WERI-Rb-1 (cell line): ENCODE measurements at regions not wholly inside any gene's neighbourhood (a gene's known extent, or its start where the extent isn't known, plus 50 kb on each side); places are given as distances from the start of the nearest gene placed in this dataset.

ENCODE experiments used
- DNase-seq: peaks from one replicate; pipeline ENCODE4 v3.0.0-alpha.2; 2020
- H3K27ac ChIP-seq: fragments of 250-450 bp; sonication (Bioruptor Pico); 2 replicates; pipeline ENCODE4 v1.5.1; 2020; ENCODE audit warnings: mild to moderate bottlenecking, moderate library complexity
- H3K27me3 ChIP-seq: fragments of 250-450 bp; sonication (Bioruptor Pico); 2 replicates; pipeline ENCODE4 v1.5.1; 2021; ENCODE audit warnings: mild to moderate bottlenecking, low read depth, moderate library complexity; ENCODE audit not compliant: insufficient read depth, severe bottlenecking
- H3K36me3 ChIP-seq: fragments of 250-450 bp; sonication (Bioruptor Pico); 2 replicates; pipeline ENCODE4 v1.5.1; 2020; ENCODE audit warnings: mild to moderate bottlenecking, moderate library complexity
- H3K4me3 ChIP-seq: 2 replicates; pipeline ENCODE4 v1.5.1; 2011; ENCODE audit warnings: low read depth, mild to moderate bottlenecking, control low read depth, low read length
- H3K9me3 ChIP-seq: fragments of 250-450 bp; sonication (Bioruptor Pico); 2 replicates; pipeline ENCODE4 v1.5.1; 2021; ENCODE audit warnings: mild to moderate bottlenecking, moderate library complexity; ENCODE audit not compliant: severe bottlenecking
- CTCF ChIP-seq: IDR thresholded peaks from 2 replicates; pipeline ENCODE4 v1.5.1; 2011; ENCODE audit warnings: low read depth, mild to moderate bottlenecking, control low read depth, inconsistent platforms, low read length

- no peak overlapping the region for H3K27ac ChIP-seq
- DNase-seq, result no peak
- H3K27me3 ChIP-seq, result no peaks in the 10 kb centered on the region
- no peaks in the 10 kb centered on the region for H3K36me3 ChIP-seq
- H3K4me3 ChIP-seq, result no peak overlapping the region
- no peak for TF ChIP-seq CTCF
- H3K9me3 ChIP-seq, result no peaks in the 10 kb centered on the region
Measured at GRCh38 chr15:47964229-47964628, 156.6 kb upstream of the SLC24A5 start.

GRCh38 chr15:47965297-47965696 is 155.5 kb upstream of the SLC24A5 start:
- no peaks in the 10 kb centered on the region for H3K9me3 ChIP-seq
- H3K36me3 ChIP-seq, result no peaks in the 10 kb centered on the region
- no peak overlapping the region for H3K4me3 ChIP-seq
- no peak overlapping the region for H3K27ac ChIP-seq
- no peaks in the 10 kb centered on the region for H3K27me3 ChIP-seq
- DNase-seq, result no peak
- TF ChIP-seq CTCF, result no peak

GRCh38 chr15:47968593-47968992 is 152.2 kb upstream of the SLC24A5 start:
- Histone ChIP-seq H3K9me3 (no peaks in the 10 kb centered on the region), H3K36me3 (no peaks in the 10 kb centered on the region), H3K27ac (no peak overlapping the region), H3K27me3 (no peaks in the 10 kb centered on the region), H3K4me3 (no peak overlapping the region)
- DNase-seq, result no peak
- TF ChIP-seq CTCF, result no peak

DNA sequence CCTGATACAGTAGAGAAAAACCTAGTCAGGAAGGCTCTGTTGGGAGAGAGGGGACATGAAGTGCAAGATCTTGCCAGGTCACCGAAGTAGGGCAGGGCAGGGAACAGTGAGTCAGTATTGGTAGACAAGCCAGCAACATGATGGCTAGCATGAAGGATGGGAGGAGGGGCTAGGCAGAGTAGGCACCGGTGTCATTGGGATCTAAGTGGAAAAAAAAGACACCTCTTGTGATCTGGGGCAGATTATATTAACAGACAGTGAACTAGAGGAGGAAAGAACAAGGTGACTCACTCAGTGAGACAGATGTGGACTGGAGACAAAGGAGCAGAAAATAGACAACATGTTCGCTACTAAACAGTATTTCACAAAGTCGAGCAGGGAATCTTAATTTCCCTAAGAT is 149.2 kb upstream of the SLC24A5 start:
- Histone ChIP-seq H3K36me3 (no peaks in the 10 kb centered on the region), H3K27me3 (no peaks in the 10 kb centered on the region), H3K9me3 (no peaks in the 10 kb centered on the region), H3K27ac (no peak overlapping the region), H3K4me3 (no peak overlapping the region)
- no peak for TF ChIP-seq CTCF
- no peak for DNase-seq

- Histone ChIP-seq H3K27ac (no peak overlapping the region), H3K9me3 (no peaks in the 10 kb centered on the region), H3K27me3 (no peaks in the 10 kb centered on the region), H3K36me3 (no peaks in the 10 kb centered on the region), H3K4me3 (no peak overlapping the region)
- no peak for DNase-seq
- TF ChIP-seq CTCF, result no peak
Measured at GRCh38 chr15:47972738-47973137, 148.1 kb upstream of the SLC24A5 start.

DNA sequence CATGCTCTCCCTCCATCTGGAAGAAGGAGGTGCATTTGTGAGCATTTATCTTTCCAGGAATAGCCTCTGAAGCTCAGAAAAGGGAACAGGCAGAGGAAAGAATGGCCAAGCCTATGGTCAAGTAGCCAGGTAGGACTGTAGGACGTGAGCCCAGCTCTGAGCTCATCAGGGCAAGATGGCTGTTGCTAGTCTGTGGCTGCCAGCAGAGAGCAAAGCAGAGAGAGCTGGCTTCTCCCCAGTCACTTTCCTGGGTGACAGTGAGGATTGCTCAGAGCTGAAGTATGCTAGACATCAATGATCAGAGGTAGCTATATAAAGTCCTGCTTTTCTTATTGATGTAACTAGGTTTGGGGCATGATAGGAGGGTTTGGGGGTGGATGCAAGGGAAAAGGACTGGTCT is 146.1 kb upstream of the SLC24A5 start:
- H3K9me3 ChIP-seq, result no peaks in the 10 kb centered on the region
- DNase-seq, result no peak
- no peaks in the 10 kb centered on the region for H3K27me3 ChIP-seq
- no peak overlapping the region for H3K4me3 ChIP-seq
- H3K36me3 ChIP-seq, result no peaks in the 10 kb centered on the region
- no peak for TF ChIP-seq CTCF
- H3K27ac ChIP-seq, result no peak overlapping the region
